HG03064 (cell line): ENCODE measurements at regions not wholly inside any gene's neighbourhood (a gene's known extent, or its start where the extent isn't known, plus 50 kb on each side); places are given as distances from the start of the nearest gene placed in this dataset.
"Not testable (repeated sequence)": the region's sequence is repeated elsewhere in the genome, so short reads cannot be mapped to it uniquely, and the experiment has no call there.

ENCODE experiments used
- ATAC-seq: cut with Tn5 transposase; IDR thresholded peaks from one replicate; pipeline ENCODE4 v1.9.1; 2021; ENCODE audit warnings: low read depth; ENCODE audit not compliant: unreplicated experiment

GRCh38 chr3:104149154-104149553 is 1217.6 kb upstream of the ALCAM start:
- ATAC-seq: no peak

- ATAC-seq: no peak
Measured at GRCh38 chr3:104150724-104151123, 1216.0 kb upstream of the ALCAM start.

GRCh38 chr3:104154896-104155295 is 1211.8 kb upstream of the ALCAM start:
- no peak for ATAC-seq

- no peak for ATAC-seq
Measured at GRCh38 chr3:104165866-104166265, 1200.8 kb upstream of the ALCAM start.

GRCh38 chr3:104168386-104168785 is 1198.3 kb upstream of the ALCAM start:
- no peak for ATAC-seq

GRCh38 chr3:104175696-104176095 is 1191.0 kb upstream of the ALCAM start:
- no peak for ATAC-seq

- ATAC-seq: no peak
Measured at GRCh38 chr3:104176706-104177105, 1190.0 kb upstream of the ALCAM start.

- no peak for ATAC-seq
Measured at GRCh38 chr3:104178680-104179079, 1188.0 kb upstream of the ALCAM start.

GRCh38 chr3:104180906-104181305 is 1185.8 kb upstream of the ALCAM start:
- no peak for ATAC-seq

GRCh38 chr3:104190681-104191080 is 1176.0 kb upstream of the ALCAM start:
- ATAC-seq: no peak

GRCh38 chr3:104198131-104198530 is 1168.6 kb upstream of the ALCAM start:
- ATAC-seq: no peak

- no peak for ATAC-seq
Measured at GRCh38 chr3:104206925-104207324, 1159.8 kb upstream of the ALCAM start.

- no peak for ATAC-seq
Measured at GRCh38 chr3:104214277-104214676, 1152.4 kb upstream of the ALCAM start.

- no peak for ATAC-seq
Measured at GRCh38 chr3:104214937-104215336, 1151.8 kb upstream of the ALCAM start.

GRCh38 chr3:104219046-104219445 is 1147.7 kb upstream of the ALCAM start:
- not testable (repeated sequence) for ATAC-seq

- no peak for ATAC-seq
Measured at GRCh38 chr3:104234442-104235194, 1132.1 kb upstream of the ALCAM start.

GRCh38 chr3:104244680-104245220 is 1122.0 kb upstream of the ALCAM start:
- ATAC-seq: no peak

GRCh38 chr3:104245261-104245660 is 1121.4 kb upstream of the ALCAM start:
- no peak for ATAC-seq

GRCh38 chr3:104245981-104246380 is 1120.7 kb upstream of the ALCAM start:
- no peak for ATAC-seq

- ATAC-seq: no peak
Measured at GRCh38 chr3:104257486-104257885, 1109.2 kb upstream of the ALCAM start.

GRCh38 chr3:104263477-104263876 is 1103.2 kb upstream of the ALCAM start:
- ATAC-seq: no peak

- ATAC-seq: not testable (repeated sequence)
Measured at GRCh38 chr3:104266219-104266618, 1100.5 kb upstream of the ALCAM start.
